ENCODE measurements at regions not wholly inside any gene's neighbourhood (a gene's known extent, or its start where the extent isn't known, plus 50 kb on each side); places are given as distances from the start of the nearest gene placed in this dataset.

DNA sequence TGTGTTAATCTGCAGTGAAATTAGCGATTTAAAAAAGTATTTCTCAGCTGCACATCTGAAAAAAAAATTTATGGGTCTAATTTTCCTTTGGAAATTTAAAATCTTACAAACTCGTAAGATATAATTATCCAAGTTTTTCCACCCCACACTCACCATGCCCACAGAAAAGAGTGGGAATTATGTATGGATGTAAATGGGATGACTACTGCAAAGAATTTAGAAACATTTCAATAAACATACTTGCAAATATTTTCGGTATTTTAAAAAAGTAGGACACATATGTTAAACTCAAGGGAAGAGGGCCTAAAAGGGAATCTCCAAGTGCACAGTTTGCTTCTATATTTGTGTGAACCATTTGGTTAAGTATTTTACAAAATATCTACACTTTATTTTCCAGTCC lies 1039.9 kb upstream of the POU3F3 start:
- DNase-seq = no peak

DNA sequence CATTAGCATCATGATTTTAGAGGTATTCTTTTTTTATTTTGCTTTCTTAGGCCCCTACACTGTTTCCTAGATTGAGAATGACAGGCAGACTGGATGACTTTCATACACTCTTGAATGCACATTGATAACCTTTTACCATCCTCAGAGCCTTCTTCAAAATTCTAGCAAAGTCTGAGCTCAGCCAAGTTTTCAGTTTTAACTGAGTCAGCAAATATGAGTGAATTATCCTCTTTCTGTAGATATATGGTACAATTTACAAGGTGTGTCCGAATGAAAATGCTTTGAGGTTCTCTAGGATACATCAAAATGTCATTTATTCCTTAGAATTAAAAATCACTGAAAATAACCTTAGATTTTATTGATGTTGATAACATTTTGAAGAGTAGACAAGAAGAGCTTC lies 1038.2 kb upstream of the POU3F3 start:
- DNase-seq = no peak

DNA sequence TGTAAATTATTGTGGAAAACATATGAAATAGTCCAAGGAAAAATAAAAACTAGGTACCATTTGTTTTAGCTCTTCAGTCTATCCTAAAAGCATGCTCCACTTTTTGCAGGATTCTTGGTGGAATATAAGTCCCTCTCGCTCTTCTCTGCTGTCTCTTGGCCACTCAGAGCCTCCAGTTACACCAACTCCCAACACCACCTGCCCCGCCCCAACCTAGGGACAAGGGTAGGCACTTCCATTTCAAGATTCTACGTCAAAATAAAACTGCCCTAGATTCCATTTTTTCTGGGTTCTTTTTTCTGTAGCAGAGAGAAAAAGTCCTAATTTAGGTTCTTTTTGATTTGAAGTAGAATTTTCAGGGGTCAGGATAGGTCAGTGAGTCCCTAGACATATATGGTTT lies 1036.2 kb upstream of the POU3F3 start:
- no peak for DNase-seq

DNA sequence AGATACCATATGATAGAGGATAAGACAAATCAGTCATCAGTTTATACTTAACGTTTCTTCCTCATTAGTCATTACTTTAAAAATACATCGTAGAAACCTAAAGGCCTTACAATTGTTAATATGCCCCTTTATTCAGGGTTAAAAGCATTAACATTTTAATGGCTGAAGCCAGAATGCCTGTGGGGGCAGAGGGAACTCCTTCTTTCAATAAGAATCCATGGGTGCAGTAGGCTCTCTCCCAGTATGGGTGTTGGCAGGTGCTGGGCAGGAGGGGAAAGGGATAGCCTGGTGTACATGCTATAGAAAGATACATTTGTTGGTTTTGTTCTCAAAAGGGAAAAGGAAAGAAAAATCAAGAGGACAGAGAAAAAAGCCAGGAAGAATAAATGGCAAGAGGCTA lies 1035.7 kb upstream of the POU3F3 start:
- DNase-seq = no peak

DNA sequence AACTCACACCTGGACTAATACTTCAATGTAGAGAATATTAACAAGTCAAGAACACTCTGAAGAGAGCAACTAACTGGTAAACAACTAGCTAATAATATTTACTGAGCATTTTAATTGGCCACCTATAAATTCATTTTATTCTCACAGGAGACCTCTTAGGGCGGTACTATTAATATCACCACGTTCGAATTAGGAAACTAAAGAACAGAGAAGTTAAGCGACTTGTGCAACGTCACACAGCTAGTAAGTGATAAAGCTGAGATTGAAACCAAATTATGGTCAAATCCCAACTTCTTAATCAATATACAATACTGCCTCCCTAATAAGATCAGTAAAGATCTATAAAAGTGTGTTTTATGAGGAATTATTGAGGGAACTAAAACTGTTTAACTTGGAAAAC lies 1034.3 kb upstream of the POU3F3 start:
- DNase-seq = no peak

DNA sequence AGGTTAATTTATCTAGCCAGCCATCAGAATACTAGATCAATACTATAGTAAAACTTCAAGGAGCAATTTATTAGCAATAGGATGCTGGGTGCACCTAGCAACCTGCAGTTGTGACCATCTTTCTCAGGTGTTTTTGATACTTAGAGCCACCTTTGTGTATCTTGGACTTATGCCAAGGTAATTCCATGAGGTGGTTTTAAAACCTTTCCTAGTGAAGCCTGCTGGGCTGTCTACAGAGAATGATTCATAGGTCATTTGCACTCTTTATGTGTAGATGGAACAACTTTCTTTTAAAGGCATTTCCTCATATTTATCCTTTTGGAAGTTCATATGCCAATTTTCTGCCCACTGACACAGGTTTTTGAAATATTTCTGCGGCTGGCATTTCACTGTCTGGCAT lies 1030.1 kb upstream of the POU3F3 start:
- no peak for DNase-seq

DNA sequence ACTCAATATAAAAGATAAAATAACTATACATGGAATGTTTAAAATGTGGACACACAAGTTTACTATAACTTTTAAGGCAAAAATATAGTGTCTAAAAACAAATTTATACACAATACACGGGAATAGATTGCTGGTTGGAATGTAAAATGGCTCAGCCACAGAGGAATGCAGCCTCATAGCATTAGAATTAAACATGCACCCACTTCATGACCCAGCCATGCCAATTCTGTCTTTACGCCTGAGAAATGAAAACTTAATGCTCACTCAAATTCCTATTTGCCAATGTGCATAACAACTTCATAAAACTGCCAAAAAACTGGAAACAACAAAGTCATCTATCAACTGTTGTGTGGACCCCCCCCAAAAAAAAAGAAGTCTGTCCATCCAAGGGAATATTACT lies 1006.6 kb upstream of the POU3F3 start:
- no peak for DNase-seq

DNA sequence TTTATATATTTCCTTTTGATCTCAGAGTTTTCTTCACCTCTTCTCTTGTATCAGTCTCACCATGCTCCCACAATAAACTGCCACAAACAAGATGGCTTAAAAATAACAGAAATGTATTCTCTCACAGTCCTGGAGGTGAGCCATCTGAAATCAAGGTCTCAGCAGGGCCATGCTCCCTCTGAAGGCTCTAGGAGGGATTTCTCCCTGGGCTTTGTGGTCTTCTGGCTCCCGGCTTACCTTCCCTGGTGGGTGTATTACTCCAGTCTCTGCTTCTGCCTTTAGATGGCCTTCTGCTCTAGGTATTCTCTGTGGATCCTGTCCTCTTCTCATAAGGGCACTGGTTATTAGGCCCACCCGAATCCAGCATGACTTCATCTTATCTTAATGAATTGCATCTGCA lies 994.7 kb upstream of the POU3F3 start:
- no peak for DNase-seq

DNA sequence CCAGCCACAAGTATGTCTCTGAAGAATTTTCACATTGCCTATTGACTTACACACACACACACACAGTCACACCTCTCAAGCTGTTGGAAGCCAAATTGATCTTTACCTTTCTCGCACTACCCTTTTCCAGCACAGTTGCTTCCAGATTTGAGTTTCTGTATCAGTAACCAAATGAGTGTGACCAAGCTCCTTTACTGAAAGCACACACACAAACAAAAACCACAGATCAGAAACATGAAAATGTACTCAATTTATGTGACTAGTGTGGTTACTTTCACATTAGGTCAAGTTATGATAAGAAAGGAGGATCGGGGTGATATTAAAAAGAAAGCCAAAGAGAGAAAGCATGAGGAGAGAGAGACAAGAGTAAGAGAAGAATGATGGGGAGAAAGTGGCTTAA lies 993.9 kb upstream of the POU3F3 start:
- no peak for DNase-seq

DNA sequence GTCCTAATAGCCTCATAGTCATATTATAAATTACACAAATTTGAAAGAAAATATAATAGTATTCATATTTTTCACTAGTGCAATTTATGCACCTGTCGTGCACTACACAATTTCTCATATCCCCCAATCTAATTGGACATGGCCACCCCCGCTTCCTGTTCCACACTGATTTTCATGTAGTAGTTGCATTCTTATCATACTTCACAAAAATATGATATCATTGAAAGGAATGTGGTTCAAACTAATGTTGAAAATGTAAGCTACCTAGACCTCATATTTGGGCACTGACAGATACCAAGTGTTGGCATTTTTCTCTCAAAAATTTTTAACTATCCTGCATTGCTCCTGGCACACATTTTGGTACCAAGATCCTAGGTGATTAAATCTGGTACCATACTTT lies 985.5 kb upstream of the POU3F3 start:
- no peak for DNase-seq

DNA sequence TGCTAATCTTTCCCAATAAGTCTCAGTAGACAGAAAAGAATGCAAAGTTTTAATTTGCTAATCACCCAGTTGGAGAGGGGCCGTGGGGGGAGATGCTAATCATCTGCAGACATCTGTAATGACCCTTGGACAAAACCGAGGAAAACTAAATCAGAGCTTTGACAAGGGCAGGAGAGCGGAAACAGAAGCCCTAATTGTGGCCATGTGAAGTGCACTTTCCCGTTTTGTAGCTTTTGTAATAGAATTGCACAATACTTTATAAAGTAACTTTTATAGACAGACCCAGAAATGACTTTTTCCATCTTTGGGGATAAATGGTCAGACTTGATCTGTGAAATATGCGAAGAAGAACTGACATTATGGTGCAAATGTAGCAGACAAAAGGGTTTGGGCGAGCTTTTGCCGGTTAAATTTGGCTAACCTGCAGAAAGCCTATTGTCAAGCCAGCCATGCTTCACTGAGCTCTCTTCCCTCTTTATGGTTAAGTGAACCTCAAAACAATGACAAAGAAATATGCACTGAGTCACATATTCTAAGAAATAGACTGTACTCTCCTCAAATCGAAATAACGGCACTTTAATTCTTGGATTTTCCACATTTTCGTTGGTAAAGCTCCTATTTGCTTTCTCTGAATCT lies 980.1 kb upstream of the POU3F3 start:
- DNase-seq = no peak

DNA sequence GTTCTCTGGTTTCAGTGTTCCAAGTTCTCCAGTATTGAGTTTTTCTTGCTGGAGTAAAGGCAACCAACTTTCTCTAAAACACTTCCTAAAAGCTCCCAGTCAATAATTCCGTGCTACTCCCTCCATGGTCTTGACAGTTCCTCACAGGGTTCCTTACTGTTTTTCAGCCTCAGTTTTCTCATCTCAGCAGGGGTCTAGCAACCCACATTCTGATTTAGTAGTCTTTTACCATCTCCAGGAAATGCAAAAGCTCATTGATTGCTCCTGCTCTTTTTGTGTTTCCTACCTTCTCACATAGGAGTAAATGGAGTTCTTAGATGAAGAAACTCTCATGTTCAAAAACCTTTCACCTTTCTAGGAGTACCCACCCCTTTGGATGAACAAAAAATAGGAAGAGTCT lies 978.8 kb upstream of the POU3F3 start:
- no peak for DNase-seq

DNA sequence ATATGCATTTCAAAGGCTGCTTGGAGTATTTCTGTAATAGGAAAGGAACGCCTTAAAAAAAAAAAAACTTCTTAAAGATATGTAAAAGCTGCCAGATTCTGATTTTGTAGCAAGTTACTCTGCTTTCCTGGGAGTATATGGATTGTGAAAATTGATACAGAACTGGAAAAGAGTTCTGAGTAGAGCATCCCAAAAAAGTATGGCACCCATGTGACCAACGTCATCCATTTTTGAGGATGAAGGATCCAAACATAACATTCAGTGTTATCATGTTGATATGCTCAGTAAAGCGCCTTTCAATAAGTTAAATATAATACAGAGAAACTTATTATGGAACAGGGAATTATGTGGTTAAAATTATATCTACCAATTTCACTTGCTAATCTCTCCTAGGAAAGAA lies 978.4 kb upstream of the POU3F3 start:
- no peak for DNase-seq

DNA sequence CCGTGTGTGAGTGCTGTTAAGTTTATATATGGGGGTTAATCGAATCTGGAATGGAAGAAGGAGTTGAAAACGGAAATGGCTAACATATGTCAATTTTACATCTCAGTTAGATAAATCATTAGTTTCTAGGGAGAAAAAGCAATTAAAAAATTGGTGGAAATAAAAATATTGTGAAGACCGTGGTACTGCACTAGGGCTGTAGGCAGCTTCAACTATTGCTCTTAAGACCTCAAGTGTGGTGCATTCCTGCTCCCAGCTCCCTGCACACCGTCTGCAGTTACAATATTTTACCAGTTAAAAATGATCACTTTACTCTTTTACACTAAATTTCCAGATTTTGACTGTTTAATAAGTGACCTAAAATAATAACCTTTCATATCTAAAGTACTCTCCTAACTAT lies 977.3 kb upstream of the POU3F3 start:
- no peak for DNase-seq

DNA sequence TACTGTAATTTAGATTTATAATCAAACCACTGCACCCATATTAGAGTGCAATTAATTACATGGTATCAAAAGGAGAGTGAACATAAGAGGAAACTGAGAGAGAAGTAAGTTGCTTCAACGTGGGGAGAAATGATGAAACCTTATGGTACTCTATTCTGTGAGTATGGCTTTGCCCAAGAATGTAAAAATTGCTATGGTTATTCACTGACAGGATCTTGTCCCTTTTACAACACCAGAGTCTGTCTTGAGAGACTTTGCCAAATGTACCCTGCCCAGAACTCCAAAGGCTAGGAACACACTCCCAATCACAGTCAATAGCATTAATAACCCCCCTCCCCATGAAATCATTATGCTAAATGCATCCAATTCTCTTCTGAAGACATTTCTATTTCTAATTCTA lies 974.8 kb upstream of the POU3F3 start:
- DNase-seq = no peak

DNA sequence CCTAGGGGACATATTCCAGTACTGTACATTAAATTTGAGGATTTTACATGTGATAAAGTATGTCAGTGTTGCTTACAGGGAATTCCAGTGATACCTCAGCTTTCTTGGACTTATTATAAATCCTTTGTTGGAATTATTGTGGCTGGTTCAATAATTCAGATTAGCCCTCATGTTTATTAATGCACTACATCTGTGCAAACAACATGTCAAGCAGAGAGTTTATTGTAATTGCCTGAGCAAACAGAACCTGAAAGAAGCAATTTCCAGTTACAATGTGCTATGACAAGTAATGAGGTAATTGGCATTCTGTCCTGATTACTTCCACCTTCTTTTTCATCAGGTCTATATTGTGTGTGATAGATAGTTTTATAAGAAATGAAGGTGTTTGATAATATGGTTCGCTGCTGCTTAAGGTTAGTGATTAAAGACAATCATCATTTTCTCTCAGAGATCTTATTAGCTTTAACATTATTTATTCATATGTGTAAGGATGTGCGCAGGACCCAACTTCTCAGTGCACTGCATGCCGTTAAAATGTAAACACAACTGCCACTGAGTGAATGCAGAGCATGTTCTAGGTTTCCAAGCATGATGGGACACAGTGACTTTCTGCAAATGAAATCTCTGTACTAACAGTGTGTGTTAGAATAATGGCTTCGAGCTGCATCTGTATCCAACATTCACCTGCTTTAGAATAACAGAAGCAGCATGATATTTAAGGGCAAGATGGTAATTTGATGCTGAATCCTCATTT lies 973.7 kb upstream of the POU3F3 start:
- DNase-seq = no peak

DNA sequence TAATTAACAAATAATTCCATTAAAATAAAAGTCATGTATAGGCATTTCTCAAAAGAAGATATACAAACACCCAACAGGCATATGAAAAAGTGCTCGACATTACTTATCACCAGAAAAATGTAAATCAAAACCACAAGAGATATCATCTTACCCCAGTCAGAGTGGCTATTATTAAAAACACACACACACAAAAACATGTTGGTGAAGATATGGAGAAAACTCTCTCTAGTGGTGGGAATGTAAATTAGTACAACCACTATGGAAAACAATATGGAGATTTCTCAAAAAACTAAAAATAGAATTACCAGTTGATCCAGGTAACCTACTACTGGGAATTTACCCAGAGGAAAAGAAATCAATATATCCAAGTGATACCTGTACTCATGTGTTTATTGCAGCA lies 966.3 kb upstream of the POU3F3 start:
- no peak for DNase-seq

DNA sequence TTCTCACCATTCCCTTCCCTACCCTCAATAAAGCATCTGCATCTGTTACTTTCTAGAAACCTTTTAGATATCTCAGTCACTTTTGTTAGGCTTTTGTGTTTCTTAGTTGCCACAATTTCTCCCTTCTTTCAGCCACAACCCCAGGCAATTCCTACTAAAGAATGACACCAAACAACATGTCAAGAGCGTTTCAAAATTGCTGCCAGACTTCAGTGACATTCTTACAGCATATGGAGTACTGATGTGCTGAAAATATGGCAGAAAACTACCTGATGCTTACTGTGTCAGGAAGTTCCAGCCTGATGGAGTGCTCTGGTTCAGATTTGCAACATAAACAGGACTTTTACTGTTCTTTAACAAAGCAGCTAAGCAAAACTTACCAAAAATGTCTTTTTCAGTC lies 957.7 kb upstream of the POU3F3 start:
- DNase-seq = no peak

DNA sequence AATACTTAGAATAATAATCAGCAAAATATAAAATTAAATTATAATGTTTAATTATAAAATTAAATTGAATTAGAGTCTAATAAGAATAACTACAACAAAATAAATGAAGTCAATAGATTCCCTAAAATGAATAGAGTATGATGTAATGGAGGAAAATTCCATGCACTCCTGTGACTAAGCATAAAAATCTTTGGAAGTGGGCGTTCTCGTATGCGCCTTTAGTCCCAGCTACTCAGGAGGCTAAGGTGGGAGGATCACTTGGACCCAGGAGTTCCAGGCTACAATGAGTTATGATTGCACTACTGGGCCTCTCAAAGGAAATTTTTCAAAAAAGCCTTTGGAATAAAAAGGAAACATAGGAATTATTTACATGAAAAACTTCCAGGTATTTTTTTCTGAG lies 955.4 kb upstream of the POU3F3 start:
- DNase-seq = no peak

DNA sequence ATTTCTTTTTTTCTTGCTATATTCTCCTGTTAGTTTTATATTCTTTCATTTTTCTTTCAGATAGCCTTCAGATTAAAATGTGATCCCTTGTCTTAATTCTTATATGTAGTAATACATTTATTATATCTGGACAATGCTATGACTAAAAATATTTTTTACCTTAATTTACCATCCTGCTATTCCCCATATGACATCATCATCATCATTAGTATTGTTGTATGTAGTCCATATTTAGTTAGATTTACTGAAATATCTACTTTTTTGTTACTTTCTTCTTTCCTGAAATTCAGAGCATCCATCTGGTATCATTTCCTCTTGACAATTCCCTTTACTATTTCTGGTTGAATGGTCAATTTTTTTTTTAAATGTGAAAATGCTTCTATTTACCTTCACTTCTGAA lies 951.6 kb upstream of the POU3F3 start:
- DNase-seq = no peak

DNA sequence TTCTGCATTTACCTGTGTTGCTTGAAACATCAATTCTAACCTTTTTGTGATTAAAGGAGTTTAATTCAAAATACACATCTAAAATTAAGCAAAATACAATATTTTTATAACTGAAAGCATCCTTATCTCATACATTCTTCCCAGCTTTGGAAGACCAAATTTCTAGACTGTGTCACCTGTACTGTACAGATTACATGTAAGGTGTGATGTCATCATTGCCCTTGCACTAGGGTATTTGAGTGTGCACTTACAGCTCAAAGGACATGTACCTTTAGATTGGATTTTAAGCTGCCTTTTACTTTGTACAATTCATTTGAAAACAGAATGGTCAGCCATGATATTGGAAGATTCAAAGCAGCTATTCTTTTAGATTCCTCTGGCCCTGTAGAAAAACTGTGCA lies 932.8 kb upstream of the POU3F3 start:
- DNase-seq = no peak

DNA sequence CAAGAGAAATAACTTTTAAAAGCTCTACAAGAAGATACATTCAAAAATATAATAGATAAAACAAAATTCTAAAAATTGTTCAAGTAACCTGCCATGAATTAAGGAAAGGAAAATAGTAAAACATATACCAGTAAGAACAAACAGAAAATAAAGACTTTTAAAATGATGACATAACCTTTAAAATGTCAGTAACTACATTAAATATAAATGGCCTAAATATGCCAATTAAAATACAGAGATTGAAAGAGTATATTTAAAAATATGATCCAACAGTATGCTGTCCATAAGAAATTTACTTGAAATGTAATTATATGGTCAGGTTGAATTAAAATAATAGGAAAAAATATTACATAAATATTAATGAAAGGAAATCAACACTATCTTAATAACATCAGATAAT lies 911.7 kb upstream of the POU3F3 start:
- DNase-seq = no peak

DNA sequence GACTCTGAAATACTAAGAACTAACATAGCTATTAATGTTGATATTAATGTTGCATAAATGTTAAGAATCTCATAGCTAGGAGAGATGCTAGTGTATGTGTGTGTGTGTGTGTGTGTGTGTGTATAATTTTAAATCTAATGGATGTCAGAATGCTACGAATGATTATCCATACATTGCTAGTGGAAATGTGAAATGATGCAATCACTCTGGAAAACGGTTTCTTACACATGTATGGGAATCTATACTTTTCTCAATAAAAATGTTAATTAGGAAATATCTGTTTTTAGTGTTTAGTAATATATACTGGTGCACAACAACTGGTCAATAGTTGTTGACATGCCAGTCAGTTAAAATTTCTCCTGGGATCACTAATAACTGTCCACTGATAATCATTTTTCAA lies 908.8 kb upstream of the POU3F3 start:
- DNase-seq = no peak

DNA sequence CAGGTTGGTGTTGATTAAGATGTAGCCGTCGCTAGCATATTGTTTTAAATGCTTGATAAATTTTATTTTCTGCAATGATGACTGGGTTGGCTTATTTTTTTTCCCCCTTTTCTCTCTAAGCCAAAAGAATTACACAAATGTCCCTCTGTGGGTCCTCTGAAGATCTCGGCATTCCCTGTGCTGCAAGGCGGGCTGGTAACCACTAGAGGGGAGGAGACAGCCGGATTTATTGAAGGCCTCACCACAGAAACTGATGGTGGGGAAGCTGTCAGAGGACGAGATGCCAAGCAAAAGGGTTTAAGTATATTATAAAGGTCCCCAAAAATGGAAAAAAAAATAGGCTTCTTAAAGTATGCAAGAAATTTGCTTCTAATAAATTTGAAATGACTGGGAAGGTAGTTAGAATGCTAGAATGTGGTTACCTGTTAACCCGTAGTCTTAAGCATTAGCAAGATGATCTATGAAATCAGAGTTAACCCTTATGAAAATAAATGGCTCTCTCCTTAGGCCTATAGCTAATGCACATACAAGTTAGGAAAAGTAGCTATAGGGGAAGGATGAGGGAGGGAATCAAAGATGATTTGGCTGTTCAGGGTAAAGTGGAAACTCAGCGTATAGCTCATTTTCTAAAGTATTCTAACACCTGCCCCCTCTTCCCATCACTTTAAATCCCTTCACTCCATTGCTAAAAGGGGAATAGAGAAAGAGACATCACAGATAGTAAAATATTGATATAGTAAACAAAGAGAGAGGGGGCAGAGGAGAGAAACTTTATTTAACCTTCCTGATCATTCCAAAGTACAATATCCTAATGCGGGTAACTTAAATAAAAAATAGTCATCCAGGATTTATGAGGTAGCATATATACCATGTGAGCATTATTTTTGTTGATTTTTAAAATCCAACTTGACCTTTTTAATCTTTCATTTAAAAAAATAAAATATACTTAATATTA lies 894.5 kb upstream of the POU3F3 start:
- no peak for DNase-seq
